ENCODE measurements at regions not wholly inside any gene's neighbourhood (a gene's known extent, or its start where the extent isn't known, plus 50 kb on each side); places are given as distances from the start of the nearest gene placed in this dataset.

GRCh38 chr13:21797736-21798135 lies 126.9 kb downstream of the FGF9 start:
- ATAC-seq (no peak), DNase-seq (ENCODE audit: low read depth, low spot score) (no peak)
- BruUV-seq (replicated peaks) = no TSS peak
- H3K9me2 ChIP-seq (ENCODE audit: insufficient read depth) = no peaks in the 10 kb centered on the region
- RAD21 ChIA-PET (ENCODE audit: low non-redundant PET in 1 of 2, low total read pairs in 2 of 2, uncharacterized antibody in 2 of 2, unreplicated experiment in 2 of 2) = no interaction called here
- H3K4me1 ChIP-seq (ENCODE audit: control insufficient read depth in 1 of 2, insufficient read depth in 2 of 2, low read length in 2 of 2) = no peaks in the 10 kb centered on the region
- TF ChIP-seq SRF (IDR thresholded peaks at IDR 0.05; ENCODE audit: low read depth) (no peak), SIN3A (IDR thresholded peaks at IDR 0.05; ENCODE audit: low read depth) (no peak), POLR2A (IDR thresholded peaks at IDR 0.05; ENCODE audit: borderline replicate concordance, extremely low read depth, insufficient read depth, insufficient read length) (no peak), REST (IDR thresholded peaks at IDR 0.05; ENCODE audit: low read depth) (no peak), EGR1 (IDR thresholded peaks at IDR 0.05; ENCODE audit: low read depth) (no peak)
- no peak overlapping the region for H3K4me3 ChIP-seq (replicated peaks in 1 of 2; ENCODE audit: low read depth in 1 of 2, low read length in 2 of 2)
- H3K27me3 ChIP-seq (ENCODE audit: insufficient read depth, low read length) = no peaks in the 10 kb centered on the region
- intact Hi-C loops (cut with micrococcal nuclease) = no loop called here
- POLR2A ChIA-PET = no interaction called here
- no peak overlapping the region for H3K4me2 ChIP-seq (ENCODE audit: low read length)
- no peak overlapping the region for H3K27ac ChIP-seq (ENCODE audit: low read depth, low read length)
- no peaks in the 10 kb centered on the region for H3K36me3 ChIP-seq (ENCODE audit: control insufficient read depth in 1 of 2, insufficient read depth in 2 of 2, low read length in 2 of 2)
- CTCF ChIA-PET = no interaction called here
- H4K20me1 ChIP-seq (ENCODE audit: insufficient read depth) = no peaks in the 10 kb centered on the region
- no peaks in the 10 kb centered on the region for H3K79me2 ChIP-seq (ENCODE audit: insufficient read depth, low read length)
- no peak overlapping the region for H3K9ac ChIP-seq (ENCODE audit: low read length)
- no peak overlapping the region for H2AFZ ChIP-seq (ENCODE audit: low read depth, low read length, poor library complexity, severe bottlenecking)
- H3K9me3 ChIP-seq (ENCODE audit: control insufficient read depth in 1 of 2, insufficient read depth in 1 of 2, low read depth in 1 of 2, low read length in 2 of 2) = no peaks in the 10 kb centered on the region

DNA sequence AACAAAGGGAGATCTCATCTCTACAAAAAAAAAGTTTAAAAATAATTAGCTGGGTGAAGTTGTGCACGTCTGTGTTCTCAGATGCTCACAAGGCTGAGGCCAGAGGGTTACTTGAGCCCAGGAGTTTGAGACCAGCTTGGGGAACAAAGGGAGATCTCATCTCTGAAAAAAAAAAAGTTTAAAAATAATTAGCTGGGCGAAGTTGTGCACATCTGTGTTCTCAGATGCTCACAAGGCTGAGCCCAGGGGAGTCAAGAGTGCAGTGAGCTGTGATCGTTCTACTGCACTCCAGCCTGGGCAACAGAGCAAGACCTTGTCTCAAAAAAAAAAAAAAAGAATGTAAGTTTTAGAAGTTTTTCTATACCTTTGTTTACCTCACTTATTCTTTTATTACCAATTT lies 127.3 kb downstream of the FGF9 start:
- BruUV-seq (replicated peaks) = no TSS peak

More for the DNA sequence above, 127.3 kb downstream of the FGF9 start:
- ChIA-PET POLR2A (no interaction called here), CTCF (no interaction called here), RAD21 (ENCODE audit: low non-redundant PET in 1 of 2, low total read pairs in 2 of 2, uncharacterized antibody in 2 of 2, unreplicated experiment in 2 of 2) (no interaction called here)
- Histone ChIP-seq H3K79me2 (ENCODE audit: insufficient read depth, low read length) (no peaks in the 10 kb centered on the region), H3K9me3 (ENCODE audit: control insufficient read depth in 1 of 2, insufficient read depth in 1 of 2, low read depth in 1 of 2, low read length in 2 of 2) (no peaks in the 10 kb centered on the region), H3K4me1 (ENCODE audit: control insufficient read depth in 1 of 2, insufficient read depth in 2 of 2, low read length in 2 of 2) (no peaks in the 10 kb centered on the region), H3K4me3 (replicated peaks in 1 of 2; ENCODE audit: low read depth in 1 of 2, low read length in 2 of 2) (no peak overlapping the region), H2AFZ (ENCODE audit: low read depth, low read length, poor library complexity, severe bottlenecking) (no peak overlapping the region), H3K27me3 (ENCODE audit: insufficient read depth, low read length) (no peaks in the 10 kb centered on the region), H3K9ac (ENCODE audit: low read length) (no peak overlapping the region), H3K4me2 (ENCODE audit: low read length) (no peak overlapping the region), H3K9me2 (ENCODE audit: insufficient read depth) (no peaks in the 10 kb centered on the region), H3K27ac (ENCODE audit: low read depth, low read length) (no peak overlapping the region), H4K20me1 (ENCODE audit: insufficient read depth) (no peaks in the 10 kb centered on the region), H3K36me3 (ENCODE audit: control insufficient read depth in 1 of 2, insufficient read depth in 2 of 2, low read length in 2 of 2) (no peaks in the 10 kb centered on the region)
- TF ChIP-seq CBX3 (IDR thresholded peaks at IDR 0.05; ENCODE audit: low read depth) = no peak
- TF ChIP-seq CEBPB (IDR thresholded peaks at IDR 0.05; ENCODE audit: low read depth) = no peak
- no peak for TF ChIP-seq ELF1 (IDR thresholded peaks at IDR 0.05; ENCODE audit: borderline replicate concordance, low read depth)
- no peak for TF ChIP-seq REST (IDR thresholded peaks at IDR 0.05; ENCODE audit: low read depth)
- TF ChIP-seq FOSL1 (IDR thresholded peaks at IDR 0.05; ENCODE audit: low read depth) = no peak
- ATAC-seq = no peak
- intact Hi-C loops (cut with micrococcal nuclease) = no loop called here
- no peak for DNase-seq (ENCODE audit: low read depth, low spot score)

All from HCT116 (cell line).